GM19455 (cell line): ENCODE measurements at regions not wholly inside any gene's neighbourhood (a gene's known extent, or its start where the extent isn't known, plus 50 kb on each side); places are given as distances from the start of the nearest gene placed in this dataset.
"Not testable (repeated sequence)": the region's sequence is repeated elsewhere in the genome, so short reads cannot be mapped to it uniquely, and the experiment has no call there.

Source experiments
- ATAC-seq: cut with Tn5 transposase; IDR thresholded peaks from one replicate; pipeline ENCODE4 v1.9.1; 2021; ENCODE audit not compliant: unreplicated experiment

DNA sequence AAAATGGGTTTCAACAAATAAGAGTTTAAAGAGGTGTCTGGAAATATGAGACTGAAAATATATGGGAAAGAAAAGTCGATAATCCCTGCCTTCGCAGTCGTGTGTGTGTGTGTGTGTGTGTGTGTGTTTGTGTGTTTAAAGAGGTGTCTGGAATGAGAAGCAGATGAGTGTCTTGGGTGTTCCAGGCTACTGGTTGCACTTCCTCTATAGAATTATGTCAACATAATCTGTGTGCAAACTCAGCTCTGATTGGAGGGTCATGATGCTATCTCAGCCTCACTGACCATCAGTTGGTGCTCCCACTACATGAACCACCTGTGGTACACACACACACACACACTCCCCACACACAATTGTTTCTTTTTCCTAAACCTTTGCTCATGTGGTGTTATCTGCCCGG lies 347.3 kb downstream of the NPIPA8 start:
- no peak for ATAC-seq

DNA sequence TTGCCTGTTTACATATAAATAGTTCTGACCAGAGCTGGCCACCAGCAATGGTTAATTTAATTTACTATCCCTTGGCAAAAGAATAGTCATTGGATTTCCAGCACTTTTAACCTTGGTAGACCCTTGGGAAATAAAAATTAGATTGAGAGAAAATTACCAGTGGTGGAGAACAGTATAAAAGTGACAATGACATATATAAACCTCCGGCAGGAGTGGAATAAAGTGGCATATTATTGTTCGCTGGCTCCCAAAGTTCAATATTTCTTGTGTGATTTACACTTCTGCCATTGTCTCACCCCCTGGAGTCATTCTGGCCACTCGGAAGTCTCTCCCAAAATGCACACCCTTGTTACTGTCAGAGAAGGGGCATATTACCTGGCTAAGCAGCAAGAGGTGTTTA lies 347.7 kb downstream of the NPIPA8 start:
- ATAC-seq: no peak

DNA sequence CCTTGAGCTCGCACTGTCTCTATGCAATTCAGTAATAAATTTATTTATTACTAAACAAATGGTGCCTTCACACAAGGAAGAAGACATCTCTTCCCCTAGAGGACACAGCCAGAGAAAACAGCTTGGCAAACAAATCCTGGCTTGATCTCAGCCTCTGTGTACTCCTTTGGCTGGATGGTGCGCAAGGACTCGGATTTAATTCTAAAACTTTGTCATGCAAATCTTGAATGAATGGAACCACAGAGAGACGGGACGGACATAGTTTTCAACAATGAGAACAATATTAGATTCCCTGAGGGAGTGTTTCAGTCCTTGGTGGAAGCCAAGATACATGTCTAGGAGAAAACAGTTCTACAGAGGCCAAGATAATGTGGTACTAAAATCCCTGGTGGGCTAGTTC lies 349.5 kb downstream of the NPIPA8 start:
- no peak for ATAC-seq

DNA sequence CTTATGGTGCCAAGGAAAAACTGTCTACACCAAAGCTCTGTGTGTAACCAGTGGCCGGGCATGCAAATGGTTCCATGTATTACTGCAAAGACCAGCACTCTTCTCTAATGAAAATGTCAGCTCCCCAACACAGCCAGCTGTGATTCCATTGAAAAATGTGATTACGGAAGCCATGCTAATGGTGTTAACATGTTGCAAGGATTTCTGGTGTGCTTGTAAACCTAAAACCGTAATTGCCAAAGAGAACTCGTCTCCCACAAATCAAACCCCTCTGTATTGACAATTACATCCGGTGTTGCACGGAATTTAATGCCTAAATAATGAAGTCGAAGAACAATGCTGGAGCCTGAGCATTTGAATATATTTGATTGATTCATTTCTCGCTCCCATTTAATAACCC lies 351.7 kb downstream of the NPIPA8 start:
- ATAC-seq: no peak

DNA sequence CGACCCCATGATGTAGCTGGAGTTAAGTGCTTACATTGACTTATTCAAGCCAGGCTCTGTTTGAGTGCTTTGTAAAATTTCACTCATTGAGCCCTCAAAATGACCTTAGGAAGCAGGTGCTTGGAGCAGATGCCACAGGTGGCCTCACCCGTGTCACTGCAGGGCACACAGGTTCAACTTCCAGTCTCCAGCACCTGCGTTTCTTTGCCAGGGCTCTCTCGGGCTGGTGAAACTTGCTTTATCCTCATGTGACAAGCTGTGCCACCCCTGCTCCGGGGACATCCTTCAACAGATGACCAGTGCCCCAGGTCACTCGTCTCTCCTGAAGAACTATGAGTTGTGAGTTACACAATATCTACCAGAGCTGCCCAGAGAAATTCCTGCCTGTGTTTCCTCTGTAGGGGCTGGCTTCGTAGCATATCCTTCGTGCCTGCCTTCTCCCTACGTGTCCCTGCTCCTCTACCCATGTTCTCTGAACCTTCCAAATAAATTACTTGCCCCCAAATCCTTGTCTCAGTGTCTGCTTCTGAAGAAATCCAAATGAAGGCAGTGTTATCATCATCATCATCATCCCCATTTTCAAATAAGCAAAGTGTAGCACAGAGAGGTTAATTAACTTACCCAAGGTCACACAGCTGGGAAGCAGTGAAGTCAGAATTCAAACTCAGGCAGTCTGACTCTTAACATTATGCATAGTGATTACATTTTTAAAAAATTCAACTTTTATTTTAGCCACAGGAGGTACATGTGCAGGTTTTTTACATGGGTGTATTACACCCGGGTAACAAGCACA lies 352.5 kb downstream of the NPIPA8 start:
- ATAC-seq: no peak

DNA sequence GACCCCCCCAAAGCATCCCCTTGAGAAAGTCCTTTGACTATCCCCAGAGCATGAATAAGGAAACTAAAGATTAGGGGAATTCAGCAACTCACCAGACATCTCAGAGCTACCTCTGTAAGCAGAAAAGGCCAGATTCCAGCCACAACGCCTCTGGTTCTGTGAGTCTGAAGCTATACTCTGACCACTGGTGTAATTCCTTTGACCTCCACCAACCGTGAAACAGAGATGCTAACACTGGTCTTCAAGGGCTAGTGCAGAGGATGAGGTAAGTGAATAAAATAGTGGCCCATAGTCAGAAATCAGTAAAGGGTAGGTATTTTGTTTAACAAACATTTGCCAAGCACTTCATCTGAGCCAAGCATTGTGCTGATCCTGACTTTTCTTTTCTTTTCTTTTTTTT lies 353.4 kb downstream of the NPIPA8 start:
- no peak for ATAC-seq

DNA sequence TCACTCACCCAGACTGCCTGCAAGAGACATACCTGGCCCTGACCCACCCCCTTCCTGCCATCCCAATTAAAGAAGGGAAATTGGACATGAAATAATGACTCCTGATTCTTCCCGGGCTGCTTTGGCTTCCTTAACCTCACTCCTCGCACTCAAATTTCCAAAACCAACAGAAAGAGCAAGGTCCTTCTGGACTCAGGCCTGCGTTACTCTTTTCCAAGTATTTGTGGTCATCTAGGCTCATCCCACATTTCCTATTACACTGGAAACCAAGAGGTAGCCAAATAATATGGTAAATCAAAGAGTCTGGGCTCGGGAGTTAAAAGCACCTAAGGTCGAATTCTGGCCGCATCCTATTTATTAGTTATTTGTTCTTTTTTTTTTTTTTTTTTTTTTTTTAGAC lies 359.3 kb downstream of the NPIPA8 start:
- no peak for ATAC-seq

DNA sequence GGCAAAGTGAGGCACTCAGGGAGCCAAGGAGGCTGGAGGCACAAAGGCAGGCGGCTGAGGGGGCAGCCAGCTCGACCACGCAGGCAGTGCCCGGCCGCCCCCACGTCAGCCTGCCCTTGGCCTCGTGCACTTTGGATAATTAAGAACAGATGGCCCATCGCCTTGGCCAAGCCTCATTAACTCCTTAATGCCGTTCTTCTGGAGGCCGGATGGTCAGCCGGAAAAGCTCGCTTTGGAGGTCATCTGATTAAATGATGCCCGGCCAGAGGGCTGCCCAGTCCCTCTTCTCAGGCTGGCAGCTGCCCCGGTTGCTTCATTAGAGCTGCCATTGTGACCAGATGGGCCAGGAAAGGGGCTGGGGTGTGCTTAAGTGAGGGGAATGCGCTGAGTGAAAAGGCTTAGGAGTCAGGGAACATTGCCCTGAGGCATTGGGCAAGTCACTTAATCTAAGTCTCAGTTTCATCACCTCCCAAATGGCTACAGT lies 364.0 kb downstream of the NPIPA8 start:
- ATAC-seq: no peak

DNA sequence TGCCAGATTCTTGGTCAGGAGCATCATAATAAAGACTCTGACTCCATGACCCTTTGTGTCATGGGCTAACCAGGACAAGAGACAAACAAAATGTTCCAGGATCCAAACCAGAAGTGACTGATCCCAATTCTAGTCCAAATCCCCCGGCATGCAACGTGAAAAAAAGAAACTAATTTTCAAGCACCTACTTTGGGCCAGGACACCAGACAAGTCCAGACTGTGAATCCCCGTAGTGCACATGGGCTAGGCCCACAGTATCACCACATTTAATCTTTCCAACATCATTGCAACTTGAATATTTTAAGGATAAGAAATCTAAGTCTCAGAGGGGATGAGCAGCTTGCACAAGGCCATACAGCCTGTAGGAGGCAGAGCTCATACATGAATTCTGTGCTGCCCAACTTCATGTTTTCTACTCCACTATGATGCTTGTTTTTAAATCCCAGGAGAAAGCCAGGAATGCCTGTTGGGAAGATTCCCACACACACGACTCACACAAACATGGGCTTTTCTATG lies 365.7 kb downstream of the NPIPA8 start:
- ATAC-seq: no peak

DNA sequence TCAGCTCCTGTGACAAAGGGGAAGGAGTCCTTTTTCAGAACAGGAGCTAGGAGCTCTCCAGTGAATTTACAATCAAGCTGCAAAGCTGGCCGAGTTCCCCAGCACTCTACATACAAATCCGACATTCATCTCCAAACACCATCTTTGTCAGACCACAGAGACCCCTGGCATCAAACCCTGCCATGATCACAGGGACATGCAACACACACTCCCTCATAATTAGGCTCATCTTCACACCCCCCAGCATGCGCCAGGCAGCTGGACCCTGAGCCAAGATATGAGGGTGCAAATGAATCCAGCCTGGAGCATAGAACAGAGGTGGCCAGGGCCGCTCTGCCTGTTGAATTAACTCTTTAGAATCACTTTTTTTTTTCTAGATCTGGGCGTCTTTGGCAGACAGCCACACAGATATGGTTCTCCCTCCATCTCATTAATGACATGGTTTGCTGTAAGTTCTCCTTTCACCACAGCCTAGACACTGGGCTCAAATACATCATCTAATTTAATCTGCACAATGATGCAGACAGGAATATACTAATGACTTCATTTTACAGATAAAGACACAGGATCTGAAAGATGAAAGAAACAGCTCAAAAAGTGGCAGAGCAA lies 366.3 kb downstream of the NPIPA8 start:
- no peak for ATAC-seq

DNA sequence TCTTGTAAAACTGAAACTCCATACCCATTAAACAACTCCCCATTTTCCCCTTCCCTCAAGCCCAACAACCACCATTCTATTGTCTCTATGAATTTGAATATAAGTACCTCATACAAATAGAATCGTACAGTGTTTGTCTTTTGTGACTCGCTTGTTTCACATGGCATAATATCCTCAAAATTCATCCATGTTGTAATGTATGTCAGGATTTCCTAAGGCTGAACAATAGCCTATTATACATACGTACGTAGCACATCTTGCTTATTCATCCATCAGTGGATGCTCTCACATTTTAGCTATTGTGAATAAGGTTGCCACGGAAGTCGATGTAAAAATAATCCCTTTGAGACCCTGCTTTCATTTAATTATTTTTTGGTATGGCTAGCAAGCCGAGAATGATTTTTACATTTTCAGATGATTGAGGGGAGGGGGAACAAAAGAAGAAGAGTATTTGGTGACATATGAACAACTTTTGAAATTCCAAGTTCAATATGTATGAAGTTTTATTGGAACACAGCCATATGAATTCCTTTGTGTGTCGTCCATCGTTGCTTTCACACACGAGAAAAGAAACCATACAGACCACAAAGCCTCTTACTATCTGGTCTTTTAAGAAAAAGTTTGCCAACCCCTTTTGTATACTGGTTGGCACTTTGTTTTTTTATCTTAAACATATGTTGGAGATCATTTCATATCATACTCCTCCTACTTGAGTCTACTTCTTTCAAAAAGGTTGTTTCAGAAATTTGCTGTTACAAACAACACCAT lies 371.2 kb downstream of the NPIPA8 start:
- ATAC-seq: no peak

DNA sequence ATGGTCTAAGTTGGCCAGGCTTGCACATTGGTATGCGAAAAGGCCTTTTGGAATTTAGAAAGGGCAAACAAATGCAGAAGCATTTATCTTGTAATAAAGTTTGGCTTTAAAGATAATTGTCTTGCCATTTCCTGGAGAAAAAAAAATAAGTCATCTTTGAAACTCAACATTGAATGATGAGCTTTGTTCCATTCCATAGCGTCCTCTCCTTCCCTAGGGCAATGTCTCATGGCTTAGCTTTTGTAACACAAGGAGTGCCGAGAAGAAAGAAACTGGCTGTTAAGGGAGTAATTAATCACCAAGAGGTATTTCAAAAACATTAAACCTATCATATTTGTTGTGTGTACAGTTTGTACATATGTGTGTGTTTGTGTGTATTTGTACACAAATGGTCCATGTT lies 372.3 kb downstream of the NPIPA8 start:
- no peak for ATAC-seq

DNA sequence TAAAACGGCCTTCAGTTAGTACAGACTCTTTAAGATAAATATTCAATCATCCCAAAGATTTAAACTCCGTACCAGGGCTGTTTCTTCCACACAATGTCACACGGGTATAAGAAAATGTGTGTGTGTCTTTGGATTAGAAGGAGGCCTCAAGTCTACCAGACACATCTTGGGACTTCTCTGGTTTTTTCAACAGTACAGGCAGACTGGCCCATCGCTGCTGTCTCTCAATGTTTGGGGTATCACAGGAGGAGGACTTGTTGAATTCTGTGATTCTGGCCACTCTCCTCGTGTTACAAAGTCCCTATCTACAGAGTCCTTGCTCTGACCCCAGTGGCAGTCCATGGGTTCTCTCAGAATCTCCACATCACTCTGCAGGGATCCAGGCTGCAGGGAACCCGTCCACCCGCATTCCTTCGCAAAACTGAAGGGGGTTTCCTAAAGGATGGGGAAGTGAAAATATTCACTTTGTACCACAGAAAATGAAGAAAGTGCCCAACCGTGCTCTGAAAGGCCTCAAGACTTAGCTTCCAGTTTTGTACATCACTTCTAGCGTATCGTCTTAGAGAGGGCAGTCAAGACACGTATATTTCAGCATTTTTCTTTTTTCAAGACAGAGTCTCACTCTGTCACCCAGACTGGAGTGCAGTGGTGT lies 373.2 kb downstream of the NPIPA8 start:
- no peak for ATAC-seq

DNA sequence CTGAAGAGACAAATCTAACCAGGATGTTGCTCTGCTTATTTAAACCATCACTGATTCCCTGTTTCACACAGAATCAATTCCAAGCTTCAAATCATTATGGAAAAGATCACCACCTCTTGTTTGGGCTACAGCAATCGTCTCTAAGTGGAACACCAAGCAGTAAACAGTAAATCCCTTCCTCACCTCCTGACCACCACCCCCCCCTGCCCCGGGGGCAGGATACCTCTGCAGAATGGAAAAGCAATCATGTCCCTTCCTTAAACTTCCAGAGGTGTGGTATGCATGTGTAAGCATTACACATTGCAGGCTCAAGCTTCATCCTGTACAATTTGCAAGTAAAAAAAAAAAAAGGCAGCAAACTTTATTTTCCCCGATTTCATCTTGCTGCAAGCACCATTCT lies 373.8 kb downstream of the NPIPA8 start:
- no peak for ATAC-seq

DNA sequence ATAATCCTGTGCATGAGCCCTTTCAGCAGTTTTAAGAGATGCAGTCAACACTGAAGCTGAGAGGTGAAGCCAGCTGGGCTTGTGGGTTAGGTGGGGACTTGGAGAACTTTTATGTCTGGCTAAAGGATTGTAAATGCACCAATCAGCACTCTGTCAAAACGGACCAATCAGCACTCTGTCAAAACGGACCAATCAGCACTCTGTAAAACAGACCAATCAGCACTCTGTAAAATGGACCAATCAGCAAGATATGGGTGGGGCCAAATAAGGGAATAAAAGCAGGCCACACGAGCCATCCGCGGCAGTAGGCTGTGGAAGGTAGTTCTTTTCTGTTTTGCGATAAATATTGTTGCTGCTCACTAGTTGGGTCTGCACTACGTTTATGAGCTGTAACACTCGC lies 374.7 kb downstream of the NPIPA8 start:
- not testable (repeated sequence) for ATAC-seq

DNA sequence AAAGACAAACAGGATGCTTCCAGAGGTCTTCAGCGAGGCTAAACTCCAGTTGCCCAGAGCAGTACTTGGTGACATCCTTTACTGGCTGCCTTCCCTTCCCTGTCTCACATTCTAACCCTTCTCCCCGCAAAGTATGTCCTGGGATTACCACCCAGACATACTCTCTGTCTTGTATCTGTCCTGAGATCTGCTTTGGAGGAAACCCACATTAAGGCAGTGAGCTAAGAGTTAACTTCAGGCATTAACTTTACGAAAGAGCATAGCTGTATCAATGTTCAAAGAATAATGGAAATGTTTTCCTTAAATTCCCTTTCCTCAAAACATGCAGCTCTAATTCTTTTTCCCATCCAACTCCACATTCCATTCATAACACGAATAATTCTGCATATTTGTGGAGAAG lies 385.2 kb downstream of the NPIPA8 start:
- no peak for ATAC-seq

DNA sequence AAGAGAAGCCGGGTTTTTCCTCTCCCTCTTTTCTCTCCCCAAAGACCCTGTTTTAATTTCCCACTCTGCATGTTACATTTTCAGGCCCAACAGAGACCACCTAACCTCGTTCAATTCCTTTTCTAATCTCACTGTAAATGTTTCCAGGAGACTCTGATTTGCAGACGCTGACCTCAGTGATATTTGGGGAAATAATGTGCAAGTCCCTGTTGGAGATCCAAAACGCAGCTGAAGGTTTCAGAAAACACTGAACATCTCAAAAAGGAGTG lies 386.6 kb downstream of the NPIPA8 start:
- no peak for ATAC-seq

DNA sequence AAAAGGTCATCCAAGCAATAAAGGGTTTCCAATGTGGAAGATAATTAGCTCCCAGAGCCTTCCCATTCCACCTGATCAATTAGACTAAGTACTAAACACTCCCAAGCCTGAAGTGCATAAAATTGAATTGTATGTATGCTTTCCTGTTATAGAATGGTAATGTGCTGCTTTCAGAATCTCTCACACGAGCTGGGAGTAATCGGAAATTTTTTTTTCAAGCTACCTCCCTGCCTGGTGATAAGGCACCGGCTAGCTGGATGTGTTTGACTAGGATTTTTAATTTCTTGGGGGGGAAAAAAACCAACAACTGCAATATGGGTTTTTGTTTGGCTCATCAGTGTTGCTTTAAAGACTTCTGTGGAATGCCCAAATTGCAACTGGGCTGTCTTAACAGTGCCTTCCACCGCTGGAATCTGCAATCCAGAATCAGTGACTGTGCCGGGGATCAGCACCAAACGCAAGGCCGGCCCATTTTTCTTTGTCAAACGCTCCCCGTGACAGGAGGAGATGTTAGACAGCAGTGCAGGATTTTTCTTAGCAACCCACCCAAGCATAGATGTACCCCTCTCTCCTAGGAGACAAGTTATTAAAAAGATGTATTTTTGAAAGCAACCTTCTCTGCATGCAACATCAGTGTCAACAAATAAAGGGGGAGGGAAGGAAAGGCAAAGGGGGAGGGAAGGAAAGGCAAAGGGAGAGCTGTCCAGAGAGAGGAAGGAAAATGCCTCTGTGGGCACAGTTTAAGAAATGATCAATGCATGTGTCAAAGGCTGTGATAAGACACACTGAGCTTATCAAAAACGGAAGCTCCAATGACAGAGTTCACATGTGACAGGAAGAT lies 387.2 kb downstream of the NPIPA8 start:
- no peak for ATAC-seq

DNA sequence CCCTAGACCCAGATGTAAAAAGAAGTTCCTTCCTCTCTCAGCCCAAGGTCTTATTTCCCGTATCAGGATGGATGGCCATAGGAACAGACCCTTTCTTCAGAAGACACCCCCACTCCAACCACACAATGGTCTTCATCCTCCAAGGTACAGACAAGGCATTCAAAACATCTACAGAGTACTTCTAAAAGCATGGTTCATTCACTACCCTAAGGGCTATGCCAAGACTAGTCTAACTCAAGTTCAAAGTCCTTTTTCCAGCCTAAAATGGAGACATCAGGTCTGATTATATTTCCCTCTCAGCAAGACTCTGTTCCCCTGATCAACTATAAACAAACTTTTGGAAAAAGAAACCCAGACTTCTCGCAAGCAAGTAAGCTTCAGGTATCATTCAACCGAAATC lies 388.9 kb downstream of the NPIPA8 start:
- ATAC-seq: no peak

DNA sequence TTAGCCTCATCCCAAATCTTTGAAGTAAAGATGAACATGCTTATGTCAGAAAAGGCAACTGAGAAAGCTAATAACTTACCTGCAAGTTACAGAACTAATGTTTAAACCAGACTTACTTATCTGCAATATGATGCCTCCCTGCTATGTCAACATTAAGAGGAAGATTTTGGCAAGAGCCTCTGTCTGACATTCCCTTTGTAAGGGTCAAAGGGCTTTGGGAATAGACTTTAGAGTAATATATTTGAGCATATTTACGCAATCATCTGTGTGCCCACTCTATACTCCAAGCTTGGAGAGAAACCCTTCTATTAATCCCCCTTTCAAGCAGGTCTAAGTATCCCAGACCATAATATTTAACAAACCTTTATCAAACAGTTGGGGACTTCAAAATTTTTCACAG lies 389.4 kb downstream of the NPIPA8 start:
- no peak for ATAC-seq
